DND-41 (cell line): ENCODE measurements at regions not wholly inside any gene's neighbourhood (a gene's known extent, or its start where the extent isn't known, plus 50 kb on each side); places are given as distances from the start of the nearest gene placed in this dataset.

Source experiments
- ATAC-seq: fragments of 200-7000 bp; cut with Tn5 transposase; 3 replicates; pipeline ENCODE4 v1.9.1; 2021; ENCODE audit warnings: low read depth; ENCODE audit not compliant: insufficient read depth
- DNase-seq: peaks from one replicate; pipeline ENCODE4 v3.0.0-alpha.2; 2020
- H2AFZ ChIP-seq: 2 replicates; pipeline ENCODE4 v1.6.0; 2012; ENCODE audit warnings: low read depth, low read length
- H3K27ac ChIP-seq: 2 replicates; pipeline ENCODE4 v1.5.1; 2012; ENCODE audit warnings: low read length, inconsistent platforms
- H3K27me3 ChIP-seq: fragments of 200-600 bp; sonication (generic); 2 replicates; pipeline ENCODE4 v1.6.0; 2012; ENCODE audit warnings: low read length, mild to moderate bottlenecking, inconsistent platforms; ENCODE audit not compliant: insufficient read depth, poor library complexity
- H3K36me3 ChIP-seq: 2 replicates; pipeline ENCODE4 v1.5.1; 2012; ENCODE audit warnings: low read length, inconsistent platforms; ENCODE audit not compliant: insufficient read depth
- H3K4me1 ChIP-seq: 2 replicates; pipeline ENCODE4 v1.5.1; 2012; ENCODE audit warnings: mild to moderate bottlenecking, low read length; ENCODE audit not compliant: insufficient read depth
- H3K4me2 ChIP-seq: 2 replicates; pipeline ENCODE4 v1.6.0; 2012; ENCODE audit warnings: mild to moderate bottlenecking, moderate library complexity, low read length, inconsistent platforms; ENCODE audit not compliant: insufficient read depth
- H3K4me3 ChIP-seq, 2 experiments: fragments of 200-600 bp in 1 of 2; shearing (Covaris generic) in 1 of 2; 2 replicates each; pipeline ENCODE4 v1.5.1; 2012 to 2016; ENCODE audit warnings: inconsistent platforms in 2 of 2, low read length in 2 of 2, mild to moderate bottlenecking in 2 of 2, low read depth in 1 of 2, moderate library complexity in 1 of 2
- H3K79me2 ChIP-seq: 2 replicates; pipeline ENCODE4 v1.6.0; 2012; ENCODE audit warnings: low read length, inconsistent platforms; ENCODE audit not compliant: insufficient read depth
- H3K9ac ChIP-seq: 2 replicates; pipeline ENCODE4 v1.6.0; 2012; ENCODE audit warnings: low read depth, mild to moderate bottlenecking, inconsistent platforms, low read length, moderate library complexity
- H3K9me3 ChIP-seq: 2 replicates; pipeline ENCODE4 v1.5.1; 2012; ENCODE audit warnings: low read length, moderate library complexity, mild to moderate bottlenecking, inconsistent platforms; ENCODE audit not compliant: insufficient read depth, severe bottlenecking
- H4K20me1 ChIP-seq: 2 replicates; pipeline ENCODE4 v1.6.0; 2012; ENCODE audit warnings: low read length; ENCODE audit not compliant: insufficient read depth
- EZH2 ChIP-seq: IDR thresholded peaks from 3 replicates; pipeline ENCODE4 v1.6.1; 2012; ENCODE audit warnings: borderline replicate concordance, low read depth, mild to moderate bottlenecking, moderate library complexity, low read length, inconsistent platforms; ENCODE audit not compliant: severe bottlenecking
- TF ChIP-seq, protein P1 (sequence below): IDR thresholded peaks from 2 replicates; pipeline ENCODE4 v1.5.1; 2012; ENCODE audit warnings: borderline replicate concordance, low read length, moderate library complexity, mild to moderate bottlenecking; ENCODE audit not compliant: poor library complexity, severe bottlenecking; ENCODE audit errors: extremely low read depth

DNA sequence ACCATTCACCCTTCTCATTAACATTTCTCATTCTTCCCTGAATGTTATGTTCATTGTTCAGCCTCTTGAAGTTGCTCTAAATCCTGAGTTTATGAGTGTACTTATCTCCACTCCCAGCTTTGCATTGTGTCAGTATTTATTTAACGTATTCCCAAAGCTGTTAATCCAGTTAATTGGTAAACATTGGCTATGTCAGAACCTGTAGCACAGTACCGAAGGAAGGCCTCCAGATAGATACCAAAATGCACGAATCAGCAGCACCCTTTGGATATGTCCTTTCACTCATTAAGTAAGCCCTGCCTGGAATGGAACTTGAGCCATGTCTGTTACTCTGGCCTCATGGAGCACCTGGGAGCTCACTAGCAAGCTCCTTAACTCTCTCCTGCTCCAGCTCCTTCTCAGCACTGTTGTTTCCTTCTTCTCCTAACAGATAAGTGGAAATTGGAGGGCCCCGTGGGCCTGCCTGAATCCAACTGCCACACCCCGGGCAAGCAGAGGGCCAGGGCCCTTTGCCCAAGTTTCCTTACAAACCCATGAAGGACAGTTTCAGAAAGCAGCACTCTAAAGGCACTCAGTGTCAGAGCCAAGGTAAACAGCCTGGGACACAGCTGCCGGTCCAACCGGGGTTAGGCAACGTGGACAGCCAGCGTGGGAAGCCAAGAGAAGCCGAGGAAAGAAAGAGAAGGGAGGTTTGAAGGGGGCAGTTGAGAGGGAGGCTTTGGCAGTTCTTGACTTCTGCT lies 155.0 kb upstream of the SERP2 start:
- Histone ChIP-seq H3K4me1 (no peaks in the 10 kb centered on the region), H3K27ac (no peak overlapping the region), H3K79me2 (no peaks in the 10 kb centered on the region), H3K4me3 (no peak overlapping the region), H3K27me3 (no peaks in the 10 kb centered on the region), H3K9me3 (no peaks in the 10 kb centered on the region), H2AFZ (no peak overlapping the region), H3K4me2 (no peak overlapping the region), H4K20me1 (no peaks in the 10 kb centered on the region), H3K9ac (no peak overlapping the region), H3K36me3 (no peaks in the 10 kb centered on the region)
- ATAC-seq (no peak), DNase-seq (no peak)
- TF ChIP-seq EZH2, result no peak

- no peaks in the 10 kb centered on the region for H3K36me3 ChIP-seq
- H4K20me1 ChIP-seq, result no peaks in the 10 kb centered on the region
- TF ChIP-seq, protein P1, sequence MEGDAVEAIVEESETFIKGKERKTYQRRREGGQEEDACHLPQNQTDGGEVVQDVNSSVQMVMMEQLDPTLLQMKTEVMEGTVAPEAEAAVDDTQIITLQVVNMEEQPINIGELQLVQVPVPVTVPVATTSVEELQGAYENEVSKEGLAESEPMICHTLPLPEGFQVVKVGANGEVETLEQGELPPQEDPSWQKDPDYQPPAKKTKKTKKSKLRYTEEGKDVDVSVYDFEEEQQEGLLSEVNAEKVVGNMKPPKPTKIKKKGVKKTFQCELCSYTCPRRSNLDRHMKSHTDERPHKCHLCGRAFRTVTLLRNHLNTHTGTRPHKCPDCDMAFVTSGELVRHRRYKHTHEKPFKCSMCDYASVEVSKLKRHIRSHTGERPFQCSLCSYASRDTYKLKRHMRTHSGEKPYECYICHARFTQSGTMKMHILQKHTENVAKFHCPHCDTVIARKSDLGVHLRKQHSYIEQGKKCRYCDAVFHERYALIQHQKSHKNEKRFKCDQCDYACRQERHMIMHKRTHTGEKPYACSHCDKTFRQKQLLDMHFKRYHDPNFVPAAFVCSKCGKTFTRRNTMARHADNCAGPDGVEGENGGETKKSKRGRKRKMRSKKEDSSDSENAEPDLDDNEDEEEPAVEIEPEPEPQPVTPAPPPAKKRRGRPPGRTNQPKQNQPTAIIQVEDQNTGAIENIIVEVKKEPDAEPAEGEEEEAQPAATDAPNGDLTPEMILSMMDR, result no peak
- no peak for TF ChIP-seq EZH2
- DNase-seq (no peak), ATAC-seq (no peak)
- no peaks in the 10 kb centered on the region for H3K79me2 ChIP-seq
- H3K4me3 ChIP-seq, result no peak overlapping the region
- H3K9ac ChIP-seq, result no peak overlapping the region
- H3K9me3 ChIP-seq, result no peaks in the 10 kb centered on the region
- H3K4me2 ChIP-seq, result no peak overlapping the region
- H3K27ac ChIP-seq, result no peak overlapping the region
- H3K27me3 ChIP-seq, result no peaks in the 10 kb centered on the region
- H3K4me1 ChIP-seq, result no peaks in the 10 kb centered on the region
- H2AFZ ChIP-seq, result no peak overlapping the region
Measured at GRCh38 chr13:44219577-44220548, 153.8 kb upstream of the SERP2 start.

DNA sequence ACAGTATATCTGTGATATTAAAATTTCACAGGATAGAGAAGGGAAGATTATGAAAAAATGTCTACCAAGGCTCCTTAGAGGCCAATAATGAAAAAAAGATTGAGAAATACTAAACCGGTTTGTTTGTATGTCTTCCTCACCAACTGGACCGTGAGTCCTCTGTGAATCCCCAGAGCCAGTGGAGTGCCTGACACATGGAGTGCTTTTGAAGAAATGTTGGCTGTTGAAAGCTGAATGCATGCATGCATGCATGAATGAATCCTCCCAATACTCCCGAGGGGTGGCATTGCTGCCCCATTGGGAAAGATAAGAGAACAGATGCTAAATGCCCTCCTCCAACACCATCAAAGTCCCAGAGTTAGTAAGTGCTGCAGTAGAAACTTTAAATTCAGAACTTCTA lies 152.7 kb upstream of the SERP2 start:
- no peak overlapping the region for H3K27ac ChIP-seq

More for the DNA sequence above, 152.7 kb upstream of the SERP2 start:
- Histone ChIP-seq H3K36me3 (no peaks in the 10 kb centered on the region), H2AFZ (no peak overlapping the region), H4K20me1 (no peaks in the 10 kb centered on the region), H3K9me3 (no peaks in the 10 kb centered on the region), H3K9ac (no peak overlapping the region), H3K4me3 (no peak overlapping the region), H3K27me3 (no peaks in the 10 kb centered on the region), H3K4me1 (no peaks in the 10 kb centered on the region), H3K79me2 (no peaks in the 10 kb centered on the region), H3K4me2 (no peak overlapping the region)
- ATAC-seq, result no peak
- DNase-seq, result no peak
- TF ChIP-seq, protein P1, result no peak
- no peak for TF ChIP-seq EZH2
